Neural cell (in vitro differentiated cells): ENCODE measurements at regions not wholly inside any gene's neighbourhood (a gene's known extent, or its start where the extent isn't known, plus 50 kb on each side); places are given as distances from the start of the nearest gene placed in this dataset.

ENCODE experiments used
- H2AFZ ChIP-seq: fragments of 200-600, 300-800 bp; sonication (generic), shearing (Covaris generic); 2 replicates; pipeline ENCODE4 v1.6.0; 2014; ENCODE audit warnings: low read depth, mild to moderate bottlenecking, antibody characterized with exemption, low read length, moderate library complexity
- H3F3A ChIP-seq: fragments of 200-600 bp; shearing (Covaris generic); 2 replicates; pipeline ENCODE4 v1.6.1; 2016; ENCODE audit warnings: mild to moderate bottlenecking, moderate library complexity, mixed read lengths, antibody characterized with exemption, low read length; ENCODE audit not compliant: insufficient read depth, poor library complexity, severe bottlenecking
- H3K27ac ChIP-seq: fragments of 200-600, 300-800 bp; sonication (generic), shearing (Covaris generic); 2 replicates; pipeline ENCODE4 v1.5.1; 2014; ENCODE audit warnings: mild to moderate bottlenecking, low read length, moderate library complexity
- H3K27me3 ChIP-seq: fragments of 300-800, 200-600 bp; sonication (generic), shearing (Covaris generic); 2 replicates; pipeline ENCODE4 v1.6.0; 2014; ENCODE audit warnings: mild to moderate bottlenecking, low read depth, low read length, moderate library complexity; ENCODE audit not compliant: insufficient read depth
- H3K36me3 ChIP-seq: fragments of 300-800, 200-600 bp; sonication (generic), shearing (Covaris generic); 2 replicates; pipeline ENCODE4 v1.5.1; 2014; ENCODE audit warnings: mild to moderate bottlenecking, antibody characterized with exemption, low read length, moderate library complexity; ENCODE audit not compliant: insufficient read depth
- H3K4me2 ChIP-seq: fragments of 300-800, 200-600 bp; sonication (generic), shearing (Covaris generic); 2 replicates; pipeline ENCODE4 v1.6.0; 2014; ENCODE audit warnings: mild to moderate bottlenecking, low read length
- H3K4me3 ChIP-seq: fragments of 300-800, 200-600 bp; sonication (generic), shearing (Covaris generic); 2 replicates; pipeline ENCODE4 v1.5.1; 2014; ENCODE audit warnings: mild to moderate bottlenecking, low read length, moderate library complexity
- H3K79me2 ChIP-seq: fragments of 200-600 bp; shearing (Covaris generic); replicated peaks from 2 replicates; pipeline ENCODE4 v1.6.0; 2014; ENCODE audit warnings: mild to moderate bottlenecking, low read length, moderate library complexity; ENCODE audit not compliant: insufficient read depth
- H3K9ac ChIP-seq: fragments of 300-800, 200-600 bp; sonication (generic), shearing (Covaris generic); 2 replicates; pipeline ENCODE4 v1.6.1; 2016; ENCODE audit warnings: mild to moderate bottlenecking, low read length, mixed read lengths
- H3K9me2 ChIP-seq: fragments of 200-600 bp; shearing (Covaris generic); 2 replicates; pipeline ENCODE4 v1.6.1; 2016; ENCODE audit warnings: mild to moderate bottlenecking, low read length, mixed read lengths; ENCODE audit not compliant: insufficient read depth
- H3K9me3 ChIP-seq: fragments of 200-600, 300-800 bp; sonication (generic), shearing (Covaris generic); 2 replicates; pipeline ENCODE4 v1.6.1; 2016; ENCODE audit warnings: mild to moderate bottlenecking, mixed run types, low read length, moderate library complexity, mixed read lengths
- H4K20me1 ChIP-seq: fragments of 200-600 bp; shearing (Covaris generic); 2 replicates; pipeline ENCODE4 v1.6.1; 2016; ENCODE audit warnings: mild to moderate bottlenecking, mixed run types; ENCODE audit not compliant: insufficient read depth
- CTCF ChIP-seq: fragments of 450-650 bp; IDR thresholded peaks from 2 replicates; pipeline ENCODE4 v1.5.1; 2014; ENCODE audit warnings: antibody characterized with exemption, mild to moderate bottlenecking, moderate library complexity; ENCODE audit not compliant: poor library complexity, severe bottlenecking
- EP300 ChIP-seq: fragments of 450-650 bp; conservative IDR thresholded peaks from 2 replicates; pipeline ENCODE4 v1.6.1; 2014; ENCODE audit warnings: antibody characterized with exemption, mild to moderate bottlenecking, moderate library complexity; ENCODE audit not compliant: poor library complexity, severe bottlenecking
- MXI1 ChIP-seq: fragments of 450-650 bp; conservative IDR thresholded peaks from 2 replicates; pipeline ENCODE4 v1.6.1; 2014; ENCODE audit warnings: antibody characterized with exemption, mild to moderate bottlenecking; ENCODE audit not compliant: poor library complexity, severe bottlenecking
- POLR2AphosphoS5 ChIP-seq: IDR thresholded peaks from 2 replicates; pipeline ENCODE4 v1.6.1; 2012
- RAD21 ChIP-seq: fragments of 450-650 bp; conservative IDR thresholded peaks from 2 replicates; pipeline ENCODE4 v1.6.1; 2014; ENCODE audit warnings: antibody characterized with exemption, mild to moderate bottlenecking, moderate library complexity
- REST ChIP-seq: IDR thresholded peaks from 2 replicates; pipeline ENCODE4 v1.6.1; 2012; ENCODE audit warnings: borderline replicate concordance
- SMC3 ChIP-seq: fragments of 450-650 bp; conservative IDR thresholded peaks from 2 replicates; pipeline ENCODE4 v1.6.1; 2014; ENCODE audit warnings: antibody characterized with exemption, mild to moderate bottlenecking, moderate library complexity; ENCODE audit not compliant: poor library complexity
- TAF1 ChIP-seq: IDR thresholded peaks from 2 replicates; pipeline ENCODE4 v1.6.1; 2012; ENCODE audit warnings: low read depth

- no peak overlapping the region for H3K27ac ChIP-seq
Measured at GRCh38 chr7:55285665-55286064, 79.5 kb upstream of the LANCL2 start.

DNA sequence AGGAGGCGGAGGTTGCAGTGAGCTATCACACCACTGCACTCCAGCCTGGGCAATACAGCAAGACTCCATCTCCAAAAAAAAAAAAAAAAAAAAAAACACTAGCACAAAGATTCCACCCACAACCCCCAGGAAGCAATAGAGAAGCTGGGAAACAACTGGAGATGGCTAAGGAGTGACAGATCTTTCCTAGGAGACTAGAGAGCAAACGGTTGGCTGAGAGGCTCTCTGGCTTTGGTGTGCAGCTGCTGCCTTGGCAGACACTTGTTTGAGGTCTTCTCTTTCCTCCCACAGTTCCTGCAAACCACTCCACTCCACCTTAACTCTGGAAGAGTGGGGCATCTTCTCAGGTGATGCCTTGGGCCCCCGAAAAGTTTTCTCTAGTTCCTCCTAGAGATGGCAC, 78.5 kb upstream of the LANCL2 start:
- Histone ChIP-seq H3K27me3 (no peaks in the 10 kb centered on the region), H3K4me2 (no peak overlapping the region), H2AFZ (no peak overlapping the region), H3K79me2 (no peaks in the 10 kb centered on the region), H3K36me3 (no peaks in the 10 kb centered on the region), H3F3A (no peaks in the 10 kb centered on the region), H4K20me1 (no peaks in the 10 kb centered on the region), H3K27ac (no peak overlapping the region), H3K4me3 (no peak overlapping the region), H3K9me2 (no peaks in the 10 kb centered on the region), H3K9me3 (no peaks in the 10 kb centered on the region), H3K9ac (no peak overlapping the region)
- TF ChIP-seq CTCF (no peak), EP300 (no peak), RAD21 (no peak), REST (no peak), TAF1 (no peak), MXI1 (no peak), SMC3 (no peak), POLR2AphosphoS5 (no peak)

More at GRCh38 chr7:55285665-55286064, 79.5 kb upstream of the LANCL2 start:
- TF ChIP-seq SMC3 (no peak), POLR2AphosphoS5 (no peak), EP300 (no peak), CTCF (no peak), MXI1 (no peak)
- no peak overlapping the region for H3K4me2 ChIP-seq
- no peak overlapping the region for H2AFZ ChIP-seq
- no peaks in the 10 kb centered on the region for H3K9me2 ChIP-seq
- no peaks in the 10 kb centered on the region for H3K36me3 ChIP-seq
- H3F3A ChIP-seq, result no peaks in the 10 kb centered on the region
- no peaks in the 10 kb centered on the region for H3K79me2 ChIP-seq
- no peaks in the 10 kb centered on the region for H3K9me3 ChIP-seq
- no peaks in the 10 kb centered on the region for H3K27me3 ChIP-seq
- no peak overlapping the region for H3K9ac ChIP-seq
- H3K4me3 ChIP-seq, result no peak overlapping the region
- H4K20me1 ChIP-seq, result no peaks in the 10 kb centered on the region
